ENCODE measurements at regions not wholly inside any gene's neighbourhood (a gene's known extent, or its start where the extent isn't known, plus 50 kb on each side); places are given as distances from the start of the nearest gene placed in this dataset.

GRCh38 chr22:25361899-25362214 lies 142.4 kb downstream of the CRYBB2 start:
- H3K27me3 ChIP-seq (ENCODE audit: control insufficient read depth in 2 of 2, insufficient read depth in 2 of 2, low read length in 2 of 2), result no peaks in the 10 kb centered on the region
- TF ChIP-seq MYC (IDR thresholded peaks at IDR 0.05; ENCODE audit: low read depth, low read length) (no peak), MAX (IDR thresholded peaks at IDR 0.05; ENCODE audit: insufficient read depth, insufficient read length) (no peak), FOS (IDR thresholded peaks at IDR 0.05; ENCODE audit: borderline replicate concordance, insufficient read depth, low read length) (no peak), EZH2 (IDR thresholded peaks at IDR 0.05; ENCODE audit: borderline replicate concordance, low read depth, low read length, severe bottlenecking) (no peak), POLR2A (IDR thresholded peaks at IDR 0.05; ENCODE audit: low read depth, low read length) (no peak), JUN (IDR thresholded peaks at IDR 0.05; ENCODE audit: borderline replicate concordance, insufficient read depth, insufficient read length, low read depth) (no peak), CTCF (IDR thresholded peaks at IDR 0.05; ENCODE audit: extremely low read depth in 1 of 2, insufficient read depth in 1 of 2, low read depth in 1 of 2, low read length in 2 of 2) (no peak), POLR2AphosphoS5 (IDR thresholded peaks at IDR 0.05; ENCODE audit: insufficient read depth, low read depth, low read length) (no peak), GATA2 (IDR thresholded peaks at IDR 0.05; ENCODE audit: insufficient read depth, insufficient read length, low read depth, low read length) (no peak)
- no peaks in the 10 kb centered on the region for H3K9me1 ChIP-seq (replicated peaks; ENCODE audit: control insufficient read depth, extremely low read depth, insufficient read depth, low read length)
- H3K36me3 ChIP-seq (ENCODE audit: control insufficient read depth in 2 of 2, extremely low read depth in 1 of 2, insufficient read depth in 2 of 2, low read length in 2 of 2), result peaks cover 0 to 2% of the 10 kb centered on the region in 2 experiments
- no peak overlapping the region for H2AFZ ChIP-seq (ENCODE audit: low read depth, low read length)
- FAIRE-seq (no peak), DNase-seq (ENCODE audit: low read depth, low spot score) (no peak)
- no TSS peak for BruUV-seq (replicated peaks)
- peaks cover 10% of the 10 kb centered on the region for H3K4me1 ChIP-seq (ENCODE audit: control insufficient read depth, extremely low read depth, insufficient read depth, low read length)
- ChIA-PET CTCF (interaction anchor here (1.0 to 1.9 kb wide), 4 partner anchors 18 to 969 kb away, joined by 3 to 6 read pairs (median 6); no protein-coding TSS in a partner anchor), POLR2A (no interaction called here)
- no peaks in the 10 kb centered on the region for H3K9me3 ChIP-seq (replicated peaks; ENCODE audit: control insufficient read depth, insufficient read depth, low read length)
- H4K20me1 ChIP-seq (replicated peaks; ENCODE audit: control insufficient read depth, extremely low read depth, insufficient read depth, low read length), result no peaks in the 10 kb centered on the region
- H3K9ac ChIP-seq (replicated peaks; ENCODE audit: extremely low read depth, insufficient read depth, low read length), result no peak overlapping the region
- H3K79me2 ChIP-seq (ENCODE audit: control insufficient read depth, insufficient read depth, low read length), result no peaks in the 10 kb centered on the region
- H3K4me3 ChIP-seq (replicated peaks in 1 of 3; ENCODE audit: insufficient read depth in 1 of 3, low read depth in 1 of 3, low read length in 3 of 3), result no peak overlapping the region
- intact Hi-C loops (cut with micrococcal nuclease), result loop anchor here (1.0 to 5.0 kb wide), 6 partner anchors 43 to 415 kb away; no protein-coding TSS in a partner anchor
- H3K27ac ChIP-seq (ENCODE audit: insufficient read depth, low read depth, low read length), result no peak overlapping the region
- dilution Hi-C loops (cut with MboI; ENCODE audit: extremely low pct_ligation_motif_present, low sequenced_read_pairs), result no loop called here
- H3K4me2 ChIP-seq (ENCODE audit: insufficient read depth, low read length), result no peak overlapping the region
